Lower leg skin (tissue), 3 donors: ENCODE measurements at regions not wholly inside any gene's neighbourhood (a gene's known extent, or its start where the extent isn't known, plus 50 kb on each side); places are given as distances from the start of the nearest gene placed in this dataset.

ENCODE experiments used
- POLR2A ChIP-seq, 2 donors: fragments of 450-650 bp; IDR thresholded peaks; one replicate each; pipeline ENCODE4 v1.6.1; 2016 to 2017; ENCODE audit warnings: antibody characterized with exemption in 2 of 2, mild to moderate bottlenecking in 1 of 2, moderate library complexity in 1 of 2
- TF ChIP-seq, protein P1 (sequence below), 3 donors: fragments of 450-650 bp; IDR thresholded peaks; one replicate each; pipeline ENCODE4 v1.5.1; 2016; ENCODE audit warnings: antibody characterized with exemption in 3 of 3, mild to moderate bottlenecking in 3 of 3, moderate library complexity in 2 of 3

GRCh38 chr5:1637639-1638481 is 114.1 kb upstream of the LPCAT1 start:
- TF ChIP-seq, protein P1, sequence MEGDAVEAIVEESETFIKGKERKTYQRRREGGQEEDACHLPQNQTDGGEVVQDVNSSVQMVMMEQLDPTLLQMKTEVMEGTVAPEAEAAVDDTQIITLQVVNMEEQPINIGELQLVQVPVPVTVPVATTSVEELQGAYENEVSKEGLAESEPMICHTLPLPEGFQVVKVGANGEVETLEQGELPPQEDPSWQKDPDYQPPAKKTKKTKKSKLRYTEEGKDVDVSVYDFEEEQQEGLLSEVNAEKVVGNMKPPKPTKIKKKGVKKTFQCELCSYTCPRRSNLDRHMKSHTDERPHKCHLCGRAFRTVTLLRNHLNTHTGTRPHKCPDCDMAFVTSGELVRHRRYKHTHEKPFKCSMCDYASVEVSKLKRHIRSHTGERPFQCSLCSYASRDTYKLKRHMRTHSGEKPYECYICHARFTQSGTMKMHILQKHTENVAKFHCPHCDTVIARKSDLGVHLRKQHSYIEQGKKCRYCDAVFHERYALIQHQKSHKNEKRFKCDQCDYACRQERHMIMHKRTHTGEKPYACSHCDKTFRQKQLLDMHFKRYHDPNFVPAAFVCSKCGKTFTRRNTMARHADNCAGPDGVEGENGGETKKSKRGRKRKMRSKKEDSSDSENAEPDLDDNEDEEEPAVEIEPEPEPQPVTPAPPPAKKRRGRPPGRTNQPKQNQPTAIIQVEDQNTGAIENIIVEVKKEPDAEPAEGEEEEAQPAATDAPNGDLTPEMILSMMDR (IDR thresholded peaks at IDR 0.05), result no peak
- TF ChIP-seq POLR2A (IDR thresholded peaks at IDR 0.05), result no peak
